Fibroblast of pulmonary artery (primary cell): ENCODE measurements at regions not wholly inside any gene's neighbourhood (a gene's known extent, or its start where the extent isn't known, plus 50 kb on each side); places are given as distances from the start of the nearest gene placed in this dataset.
"Not testable (repeated sequence)": the region's sequence is repeated elsewhere in the genome, so short reads cannot be mapped to it uniquely, and the experiment has no call there.

ENCODE experiments used
- DNase-seq: peaks from one replicate; pipeline ENCODE4 v3.0.0-alpha.2; 2010; ENCODE audit warnings: low read depth
- H3K4me3 ChIP-seq: replicated peaks from 2 replicates; pipeline ENCODE4 v1.5.1; 2011; ENCODE audit warnings: low read depth, mild to moderate bottlenecking, control low read depth, low read length, moderate library complexity
- TF ChIP-seq, protein P1 (sequence below): IDR thresholded peaks from 2 replicates; pipeline ENCODE4 v1.5.1; 2011; ENCODE audit warnings: mild to moderate bottlenecking, control low read depth, low read length, inconsistent platforms; ENCODE audit errors: missing control alignments

DNA sequence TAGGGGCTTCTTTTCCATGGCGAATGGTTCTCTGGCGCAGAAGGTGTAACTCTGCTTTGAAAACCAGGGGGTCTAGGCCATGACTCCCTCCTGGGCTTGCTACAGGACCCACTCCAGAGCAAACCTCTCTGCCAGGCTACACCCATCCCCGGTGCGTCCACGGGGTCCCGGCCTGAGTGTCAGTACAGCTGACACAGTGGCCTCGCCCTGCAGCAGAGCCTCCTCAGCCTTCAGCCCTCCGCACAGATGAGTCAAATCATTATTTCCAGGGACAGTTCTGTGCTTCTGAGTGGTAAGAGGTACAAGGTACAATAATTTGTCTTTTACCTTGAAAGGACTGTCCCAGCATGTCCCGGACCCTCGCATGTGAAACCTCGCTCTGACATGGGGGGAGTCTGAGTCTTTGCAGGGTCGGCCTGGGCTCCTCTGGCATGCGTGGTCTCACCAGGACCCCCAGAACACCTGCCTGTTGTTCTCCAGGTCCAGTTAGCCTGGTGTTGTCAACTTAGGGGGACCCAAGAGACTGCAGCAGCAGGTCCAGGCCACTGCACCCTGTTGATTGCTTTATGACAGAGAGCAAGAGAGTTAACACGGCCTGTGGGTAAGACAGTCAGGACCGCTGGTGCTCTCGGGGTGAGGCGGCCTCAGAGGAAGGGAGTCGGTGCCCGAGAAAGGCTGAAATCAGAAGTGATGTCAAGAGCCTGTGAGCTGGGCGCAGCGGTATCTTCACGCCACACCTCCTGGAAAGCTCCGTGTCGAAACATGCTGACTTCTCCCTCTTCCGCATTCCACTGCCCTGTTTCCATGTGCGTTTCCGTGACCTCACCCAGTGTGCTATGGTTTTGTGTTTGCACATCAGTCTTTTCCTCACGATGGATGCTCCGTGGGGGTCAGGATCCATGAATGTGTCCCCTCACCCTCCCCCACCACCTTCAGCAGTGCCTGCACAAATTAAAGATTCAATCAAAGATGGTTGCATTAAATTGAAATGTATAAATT lies 340.1 kb downstream of the EIPR1 start:
- TF ChIP-seq, protein P1, sequence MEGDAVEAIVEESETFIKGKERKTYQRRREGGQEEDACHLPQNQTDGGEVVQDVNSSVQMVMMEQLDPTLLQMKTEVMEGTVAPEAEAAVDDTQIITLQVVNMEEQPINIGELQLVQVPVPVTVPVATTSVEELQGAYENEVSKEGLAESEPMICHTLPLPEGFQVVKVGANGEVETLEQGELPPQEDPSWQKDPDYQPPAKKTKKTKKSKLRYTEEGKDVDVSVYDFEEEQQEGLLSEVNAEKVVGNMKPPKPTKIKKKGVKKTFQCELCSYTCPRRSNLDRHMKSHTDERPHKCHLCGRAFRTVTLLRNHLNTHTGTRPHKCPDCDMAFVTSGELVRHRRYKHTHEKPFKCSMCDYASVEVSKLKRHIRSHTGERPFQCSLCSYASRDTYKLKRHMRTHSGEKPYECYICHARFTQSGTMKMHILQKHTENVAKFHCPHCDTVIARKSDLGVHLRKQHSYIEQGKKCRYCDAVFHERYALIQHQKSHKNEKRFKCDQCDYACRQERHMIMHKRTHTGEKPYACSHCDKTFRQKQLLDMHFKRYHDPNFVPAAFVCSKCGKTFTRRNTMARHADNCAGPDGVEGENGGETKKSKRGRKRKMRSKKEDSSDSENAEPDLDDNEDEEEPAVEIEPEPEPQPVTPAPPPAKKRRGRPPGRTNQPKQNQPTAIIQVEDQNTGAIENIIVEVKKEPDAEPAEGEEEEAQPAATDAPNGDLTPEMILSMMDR: no peak
- H3K4me3 ChIP-seq: no peak overlapping the region
- no peak for DNase-seq

DNA sequence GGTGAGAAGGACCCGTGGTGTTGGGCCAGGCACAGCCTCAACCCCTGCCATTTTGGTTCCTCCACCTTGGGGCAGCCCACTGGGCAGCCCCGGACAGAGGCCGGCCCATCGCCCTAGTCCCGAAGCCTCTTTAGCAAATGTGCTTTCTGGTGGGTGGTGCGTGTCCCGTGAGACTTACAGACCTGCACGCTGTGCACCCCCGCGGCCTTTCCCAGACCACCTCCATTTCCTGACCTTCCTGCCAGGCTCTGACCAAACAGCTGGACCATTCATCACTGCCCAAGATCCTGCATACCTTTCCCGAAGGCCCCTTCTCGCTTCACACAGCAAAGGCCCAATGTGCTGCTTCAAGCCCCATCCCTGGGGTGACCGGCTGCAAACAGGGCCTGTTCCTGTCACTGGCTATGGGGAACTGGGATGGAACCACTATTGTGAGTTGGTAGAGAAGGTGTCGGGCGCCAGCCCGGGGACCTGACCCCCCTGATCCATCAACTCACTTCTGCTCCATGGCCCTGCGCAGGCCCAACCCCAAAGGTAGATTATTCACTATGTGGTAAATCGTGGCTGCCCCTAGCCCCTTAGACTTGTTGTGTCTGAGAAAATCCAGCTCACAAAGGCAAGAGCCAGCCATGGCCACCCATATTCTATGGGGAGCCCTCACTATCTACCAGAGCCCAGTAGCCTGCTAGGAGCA lies 341.0 kb downstream of the EIPR1 start:
- DNase-seq: no peak
- TF ChIP-seq, protein P1: no peak
- H3K4me3 ChIP-seq: no peak overlapping the region

DNA sequence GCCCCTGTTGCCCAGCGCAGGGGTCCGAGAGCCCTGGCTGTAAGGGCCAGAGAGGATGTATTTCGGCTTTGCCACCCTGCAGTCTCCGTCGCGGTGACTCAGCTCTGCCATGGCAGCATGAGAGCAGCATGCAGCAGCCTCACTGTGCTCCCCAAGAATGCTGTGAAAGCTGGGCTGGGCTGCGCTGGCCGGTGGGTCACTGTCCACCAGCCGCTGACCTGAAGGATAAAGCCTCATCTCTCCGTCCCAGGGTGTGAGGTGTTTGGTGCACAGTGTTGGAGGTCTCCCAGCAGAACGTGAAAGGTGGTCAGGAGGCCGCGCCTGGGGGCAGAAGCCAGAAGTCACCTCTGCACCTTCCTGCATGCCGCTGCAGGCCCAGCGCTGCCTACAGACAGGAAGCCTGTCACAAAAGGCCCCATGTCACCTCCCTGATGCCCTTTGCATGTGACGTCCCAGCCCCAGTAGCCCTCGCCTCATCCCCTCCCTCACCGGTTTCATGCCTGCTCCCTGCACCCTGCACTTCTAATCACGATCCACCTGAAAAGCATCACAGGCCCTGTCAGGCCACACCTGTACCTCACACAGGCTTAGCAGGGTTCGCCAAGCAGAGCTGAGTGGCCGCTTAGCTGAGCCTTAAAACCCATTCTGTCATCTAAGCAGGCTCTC lies 342.1 kb downstream of the EIPR1 start:
- TF ChIP-seq, protein P1: no peak
- no peak for DNase-seq
- H3K4me3 ChIP-seq: no peak overlapping the region

DNA sequence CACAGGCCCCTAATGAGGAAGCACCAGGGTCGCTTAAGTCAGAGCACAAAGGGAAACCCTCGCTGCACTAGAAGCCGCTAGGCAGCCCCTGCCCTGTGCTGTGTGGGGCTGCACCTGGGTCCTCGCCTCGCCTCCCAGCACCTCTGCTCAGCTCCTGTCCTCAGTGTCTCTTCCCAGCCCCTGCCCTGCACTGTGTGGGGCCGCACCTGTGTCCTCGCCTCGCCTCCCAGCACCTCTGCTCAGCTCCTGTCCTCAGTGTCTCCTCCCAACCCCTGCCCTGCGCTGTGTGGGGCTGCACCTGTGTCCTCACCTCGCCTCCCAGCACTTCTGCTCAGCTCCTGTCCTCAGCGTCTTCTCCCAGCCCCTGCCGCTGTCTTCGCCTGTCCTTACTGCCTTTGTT lies 342.8 kb downstream of the EIPR1 start:
- DNase-seq: no peak
- H3K4me3 ChIP-seq: no peak overlapping the region
- TF ChIP-seq, protein P1: no peak

DNA sequence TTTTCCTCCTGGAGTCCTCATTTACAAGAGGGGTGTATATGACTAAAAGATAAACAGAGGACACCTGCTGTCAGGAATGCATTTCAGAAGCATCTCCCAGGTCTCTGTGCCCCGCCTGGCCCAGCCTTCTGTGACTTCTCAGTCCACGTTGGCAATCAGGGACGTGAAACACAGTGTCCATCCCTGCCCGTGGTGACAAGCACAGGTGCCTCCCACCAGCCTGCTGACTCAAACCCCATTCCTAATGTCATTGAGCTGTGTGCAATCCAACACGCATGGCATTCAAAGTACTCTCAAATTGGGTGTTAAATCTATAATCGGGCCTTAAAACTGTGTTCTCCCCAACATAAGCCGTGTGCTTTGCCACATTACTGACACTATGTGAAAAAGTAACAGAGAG lies 343.2 kb downstream of the EIPR1 start:
- TF ChIP-seq, protein P1: no peak
- no peak for DNase-seq
- no peak overlapping the region for H3K4me3 ChIP-seq

DNA sequence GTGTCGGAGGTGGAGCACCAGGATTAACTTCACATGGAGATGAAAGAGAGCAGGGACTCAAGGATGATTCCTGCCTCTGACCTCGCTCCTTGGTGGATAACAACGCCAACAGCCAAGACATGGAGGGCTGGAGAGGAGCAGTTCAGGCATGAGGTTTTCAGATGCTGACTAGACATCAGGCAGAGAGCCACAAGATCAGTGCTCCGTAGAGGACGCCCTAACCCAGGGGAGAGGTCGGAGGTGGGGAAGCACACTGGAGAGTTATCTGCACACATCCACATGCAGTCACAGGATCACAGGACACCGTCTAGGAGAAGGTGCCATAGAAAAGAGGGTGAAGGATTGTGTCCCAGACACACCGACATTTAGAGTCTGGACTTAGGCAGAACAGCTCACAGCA lies 344.3 kb downstream of the EIPR1 start:
- no peak for DNase-seq
- H3K4me3 ChIP-seq: no peak overlapping the region
- TF ChIP-seq, protein P1: no peak

DNA sequence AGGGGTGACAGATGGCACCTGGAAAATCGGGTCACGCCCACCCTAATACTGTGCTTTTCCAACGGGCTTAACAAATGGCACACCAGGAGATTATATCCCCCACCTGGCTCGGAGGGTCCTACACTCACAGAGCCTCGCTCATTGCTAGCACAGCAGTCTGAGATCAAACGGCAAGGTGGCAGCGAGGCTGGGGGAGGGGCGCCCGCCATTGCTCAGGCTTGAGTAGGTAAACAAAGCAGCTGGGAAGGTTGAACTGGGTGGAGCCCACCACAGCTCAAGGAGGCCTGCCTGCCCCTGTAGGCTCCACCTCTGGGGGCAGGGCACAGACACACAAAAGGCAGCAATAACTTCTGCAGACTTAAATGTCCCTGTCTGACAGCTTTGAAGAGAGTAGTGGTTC lies 346.8 kb downstream of the EIPR1 start:
- DNase-seq, H3K4me3 ChIP-seq: not testable (repeated sequence)
